ENCODE measurements at regions not wholly inside any gene's neighbourhood (a gene's known extent, or its start where the extent isn't known, plus 50 kb on each side); places are given as distances from the start of the nearest gene placed in this dataset.

- Mint-ChIP-seq H3K4me1 (ENCODE audit: low read depth) (no peaks in the 10 kb centered on the region), H3K36me3 (ENCODE audit: low read depth) (no peaks in the 10 kb centered on the region), H3K4me3 (ENCODE audit: low read depth) (no peak overlapping the region), H3K27me3 (ENCODE audit: low read depth) (no peaks in the 10 kb centered on the region), H3K9me3 (no peaks in the 10 kb centered on the region), H3K27ac (no peak overlapping the region)
- no peak for DNase-seq (ENCODE audit: low spot score)
- intact Hi-C loops (cut with micrococcal nuclease): no loop called here
Observed at GRCh38 chr19:29013988-29014387, 199.0 kb downstream of the UQCRFS1 start.

- no peak overlapping the region for H3K27ac Mint-ChIP-seq
- no peaks in the 10 kb centered on the region for H3K4me1 Mint-ChIP-seq (ENCODE audit: low read depth)
Observed at GRCh38 chr19:29013325-29013724, 199.6 kb downstream of the UQCRFS1 start.

GRCh38 chr19:29012457-29012856 is 200.5 kb downstream of the UQCRFS1 start:
- Mint-ChIP-seq H3K4me1 (ENCODE audit: low read depth) (no peaks in the 10 kb centered on the region), H3K27me3 (ENCODE audit: low read depth) (no peaks in the 10 kb centered on the region), H3K9me3 (no peaks in the 10 kb centered on the region), H3K27ac (no peak overlapping the region), H3K4me3 (ENCODE audit: low read depth) (no peak overlapping the region), H3K36me3 (ENCODE audit: low read depth) (no peaks in the 10 kb centered on the region)
- intact Hi-C loops (cut with micrococcal nuclease): no loop called here
- DNase-seq (ENCODE audit: low spot score): no peak

More at GRCh38 chr19:29013325-29013724, 199.6 kb downstream of the UQCRFS1 start:
- no peak for DNase-seq (ENCODE audit: low spot score)
- intact Hi-C loops (cut with micrococcal nuclease): no loop called here
- H3K36me3 Mint-ChIP-seq (ENCODE audit: low read depth): no peaks in the 10 kb centered on the region
- H3K9me3 Mint-ChIP-seq: no peaks in the 10 kb centered on the region
- H3K27me3 Mint-ChIP-seq (ENCODE audit: low read depth): no peaks in the 10 kb centered on the region
- H3K4me3 Mint-ChIP-seq (ENCODE audit: low read depth): no peak overlapping the region

- intact Hi-C loops (cut with micrococcal nuclease): no loop called here
- H3K27ac Mint-ChIP-seq: no peak overlapping the region
Observed at GRCh38 chr19:29010276-29010675, 202.7 kb downstream of the UQCRFS1 start.

GRCh38 chr19:29006057-29006735 is 206.8 kb downstream of the UQCRFS1 start:
- Mint-ChIP-seq H3K9me3 (no peaks in the 10 kb centered on the region), H3K4me1 (ENCODE audit: low read depth) (no peaks in the 10 kb centered on the region), H3K27me3 (ENCODE audit: low read depth) (no peaks in the 10 kb centered on the region), H3K4me3 (ENCODE audit: low read depth) (no peak overlapping the region), H3K27ac (no peak overlapping the region), H3K36me3 (ENCODE audit: low read depth) (no peaks in the 10 kb centered on the region)
- intact Hi-C loops (cut with micrococcal nuclease): no loop called here
- DNase-seq (ENCODE audit: low spot score): no peak

More at GRCh38 chr19:29010276-29010675, 202.7 kb downstream of the UQCRFS1 start:
- no peaks in the 10 kb centered on the region for H3K4me1 Mint-ChIP-seq (ENCODE audit: low read depth)
- no peaks in the 10 kb centered on the region for H3K36me3 Mint-ChIP-seq (ENCODE audit: low read depth)
- H3K27me3 Mint-ChIP-seq (ENCODE audit: low read depth): no peaks in the 10 kb centered on the region
- no peaks in the 10 kb centered on the region for H3K9me3 Mint-ChIP-seq
- DNase-seq (ENCODE audit: low spot score): no peak
- no peak overlapping the region for H3K4me3 Mint-ChIP-seq (ENCODE audit: low read depth)

GRCh38 chr19:29004796-29005195 is 208.2 kb downstream of the UQCRFS1 start:
- DNase-seq (ENCODE audit: low spot score): no peak
- Mint-ChIP-seq H3K4me1 (ENCODE audit: low read depth) (no peaks in the 10 kb centered on the region), H3K27ac (no peak overlapping the region), H3K27me3 (ENCODE audit: low read depth) (no peaks in the 10 kb centered on the region), H3K36me3 (ENCODE audit: low read depth) (no peaks in the 10 kb centered on the region), H3K9me3 (no peaks in the 10 kb centered on the region), H3K4me3 (ENCODE audit: low read depth) (no peak overlapping the region)
- intact Hi-C loops (cut with micrococcal nuclease): no loop called here

- no peaks in the 10 kb centered on the region for H3K27me3 Mint-ChIP-seq (ENCODE audit: low read depth)
Observed at GRCh38 chr19:29003641-29004409, 209.1 kb downstream of the UQCRFS1 start.

GRCh38 chr19:29002336-29002735 is 210.6 kb downstream of the UQCRFS1 start:
- intact Hi-C loops (cut with micrococcal nuclease): no loop called here
- Mint-ChIP-seq H3K4me1 (ENCODE audit: low read depth) (no peaks in the 10 kb centered on the region), H3K27ac (no peak overlapping the region), H3K4me3 (ENCODE audit: low read depth) (no peak overlapping the region), H3K27me3 (ENCODE audit: low read depth) (no peaks in the 10 kb centered on the region), H3K36me3 (ENCODE audit: low read depth) (no peaks in the 10 kb centered on the region), H3K9me3 (no peaks in the 10 kb centered on the region)
- DNase-seq (ENCODE audit: low spot score): no peak

More at GRCh38 chr19:29003641-29004409, 209.1 kb downstream of the UQCRFS1 start:
- Mint-ChIP-seq H3K27ac (no peak overlapping the region), H3K36me3 (ENCODE audit: low read depth) (no peaks in the 10 kb centered on the region), H3K9me3 (no peaks in the 10 kb centered on the region), H3K4me3 (ENCODE audit: low read depth) (no peak overlapping the region), H3K4me1 (ENCODE audit: low read depth) (no peaks in the 10 kb centered on the region)
- intact Hi-C loops (cut with micrococcal nuclease): no loop called here
- no peak for DNase-seq (ENCODE audit: low spot score)

GRCh38 chr19:29001597-29002245 is 211.2 kb downstream of the UQCRFS1 start:
- Mint-ChIP-seq H3K4me3 (ENCODE audit: low read depth) (no peak overlapping the region), H3K36me3 (ENCODE audit: low read depth) (no peaks in the 10 kb centered on the region), H3K9me3 (no peaks in the 10 kb centered on the region), H3K4me1 (ENCODE audit: low read depth) (no peaks in the 10 kb centered on the region), H3K27ac (no peak overlapping the region), H3K27me3 (ENCODE audit: low read depth) (no peaks in the 10 kb centered on the region)
- intact Hi-C loops (cut with micrococcal nuclease): no loop called here
- DNase-seq (ENCODE audit: low spot score): no peak

GRCh38 chr19:29001141-29001581 is 211.8 kb downstream of the UQCRFS1 start:
- Mint-ChIP-seq H3K36me3 (ENCODE audit: low read depth) (no peaks in the 10 kb centered on the region), H3K4me1 (ENCODE audit: low read depth) (no peaks in the 10 kb centered on the region), H3K9me3 (no peaks in the 10 kb centered on the region), H3K4me3 (ENCODE audit: low read depth) (no peak overlapping the region), H3K27me3 (ENCODE audit: low read depth) (no peaks in the 10 kb centered on the region), H3K27ac (no peak overlapping the region)
- intact Hi-C loops (cut with micrococcal nuclease): no loop called here
- no peak for DNase-seq (ENCODE audit: low spot score)

- Mint-ChIP-seq H3K9me3 (no peaks in the 10 kb centered on the region), H3K36me3 (ENCODE audit: low read depth) (no peaks in the 10 kb centered on the region), H3K4me1 (ENCODE audit: low read depth) (no peaks in the 10 kb centered on the region), H3K27ac (no peak overlapping the region), H3K27me3 (ENCODE audit: low read depth) (no peaks in the 10 kb centered on the region), H3K4me3 (ENCODE audit: low read depth) (no peak overlapping the region)
- intact Hi-C loops (cut with micrococcal nuclease): no loop called here
- no peak for DNase-seq (ENCODE audit: low spot score)
Observed at GRCh38 chr19:28999724-29000433, 213.1 kb downstream of the UQCRFS1 start.

GRCh38 chr19:28998974-28999373 is 214.0 kb downstream of the UQCRFS1 start:
- Mint-ChIP-seq H3K27me3 (ENCODE audit: low read depth) (no peaks in the 10 kb centered on the region), H3K9me3 (peaks cover 8% of the 10 kb centered on the region), H3K4me3 (ENCODE audit: low read depth) (no peak overlapping the region), H3K4me1 (ENCODE audit: low read depth) (no peaks in the 10 kb centered on the region), H3K27ac (no peak overlapping the region), H3K36me3 (ENCODE audit: low read depth) (no peaks in the 10 kb centered on the region)
- DNase-seq (ENCODE audit: low spot score): no peak
- intact Hi-C loops (cut with micrococcal nuclease): no loop called here
